GM21786 (cell line): ENCODE measurements at regions not wholly inside any gene's neighbourhood (a gene's known extent, or its start where the extent isn't known, plus 50 kb on each side); places are given as distances from the start of the nearest gene placed in this dataset.
A peak's percentile ranks its signal among the peaks of the same experiment; 100 is the strongest.
"Not testable (repeated sequence)": the region's sequence is repeated elsewhere in the genome, so short reads cannot be mapped to it uniquely, and the experiment has no call there.

Source experiments
- ATAC-seq: cut with Tn5 transposase; IDR thresholded peaks from one replicate; pipeline ENCODE4 v1.9.1; 2021; ENCODE audit not compliant: unreplicated experiment

DNA sequence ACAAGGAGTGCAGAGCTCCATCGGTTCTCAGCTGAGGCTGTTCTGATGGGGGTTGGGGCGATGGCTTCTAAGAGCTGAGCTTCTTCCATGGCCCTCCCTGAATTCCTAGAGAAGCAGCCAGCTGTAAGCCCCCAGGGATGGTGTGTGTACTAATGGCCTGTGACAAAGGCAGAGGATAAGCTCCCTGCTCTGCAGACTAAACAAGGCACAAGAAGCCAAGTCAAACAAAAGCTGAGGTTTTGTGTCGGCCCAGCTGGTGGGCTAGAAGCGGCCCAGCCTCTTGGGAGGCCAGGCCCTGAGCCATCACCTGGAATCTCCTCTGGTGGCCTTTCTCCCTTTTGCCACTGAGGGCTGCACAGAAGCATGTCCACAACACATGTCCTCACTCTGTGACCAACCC, 75.0 kb upstream of the XPA start:
- no peak for ATAC-seq

DNA sequence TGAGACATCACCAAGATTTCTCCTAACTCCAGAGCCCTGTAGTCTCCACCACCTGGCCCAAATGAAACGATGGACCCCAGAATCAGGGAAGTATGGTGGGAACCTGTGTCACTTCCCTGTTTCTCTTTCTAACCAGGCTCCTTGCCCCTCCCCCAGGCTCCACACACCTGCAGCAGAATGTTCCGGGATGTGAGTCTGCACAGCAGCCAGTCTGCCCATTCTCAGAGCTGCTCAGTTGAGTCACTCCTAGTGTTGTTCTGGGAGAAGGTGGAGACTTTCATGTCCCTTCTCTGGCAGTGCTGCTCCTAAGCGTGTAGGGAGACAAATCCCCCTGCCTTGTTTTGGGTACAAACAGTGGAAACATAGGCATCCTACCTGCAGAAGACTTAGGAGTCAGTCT, 76.0 kb upstream of the XPA start:
- no peak for ATAC-seq

DNA sequence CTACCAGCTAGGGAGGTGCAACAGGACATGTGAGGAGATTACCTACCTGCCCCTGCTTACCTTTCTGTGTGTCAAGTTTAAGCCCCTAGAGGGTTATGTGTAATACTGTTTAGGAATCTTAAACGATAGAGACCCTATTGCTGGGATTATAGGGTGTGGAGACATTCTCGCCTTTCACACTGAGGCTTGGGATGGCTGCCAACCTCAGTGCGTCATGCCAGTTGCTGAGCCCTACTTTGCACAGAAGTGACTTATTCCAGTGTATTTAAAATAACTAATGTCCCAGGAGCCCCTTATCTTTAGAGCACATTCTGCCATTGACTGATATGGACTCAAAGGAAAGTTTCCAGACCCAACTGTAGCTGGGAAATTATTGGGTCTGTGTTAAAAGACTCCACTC, 76.6 kb upstream of the XPA start:
- no peak for ATAC-seq

DNA sequence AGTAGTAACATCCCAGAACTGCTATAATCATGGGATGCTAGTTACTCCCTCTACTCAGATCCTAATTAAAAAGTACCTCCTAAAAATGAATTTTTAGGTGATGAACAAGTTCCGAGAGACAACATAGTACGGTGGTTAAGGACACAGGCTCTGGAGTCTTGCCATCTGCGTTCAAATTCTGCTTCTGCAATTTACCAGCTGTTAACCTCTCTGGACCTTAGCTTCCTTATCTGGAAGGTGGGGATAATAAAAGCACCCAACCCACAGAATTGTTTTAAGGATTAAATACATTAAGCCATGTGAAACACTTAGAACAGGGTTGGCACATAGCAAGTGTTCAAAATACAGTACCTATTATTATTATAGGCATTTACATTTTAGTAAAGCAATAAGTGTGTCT, 77.5 kb upstream of the XPA start:
- ATAC-seq: no peak

DNA sequence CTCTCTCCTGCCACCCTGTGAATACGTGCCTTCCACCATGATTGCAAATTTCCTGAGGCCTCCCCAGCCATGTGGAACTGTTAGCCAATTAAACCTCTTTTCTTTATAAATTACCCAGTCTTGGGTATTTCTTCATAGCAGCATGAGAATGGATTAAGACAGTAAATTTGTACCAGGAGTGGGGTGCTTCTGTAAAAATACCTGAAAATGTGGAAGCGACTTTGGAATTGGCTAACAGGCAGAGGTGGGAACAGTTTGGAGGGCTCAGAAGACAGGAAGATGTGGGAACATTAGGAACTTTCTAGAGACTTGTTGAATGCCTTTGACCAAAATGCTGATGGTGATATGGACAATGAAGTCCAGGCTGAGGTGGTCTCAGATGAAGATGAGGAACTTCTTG, 74.3 kb upstream of the FOXE1 start:
- ATAC-seq: not testable (repeated sequence)

DNA sequence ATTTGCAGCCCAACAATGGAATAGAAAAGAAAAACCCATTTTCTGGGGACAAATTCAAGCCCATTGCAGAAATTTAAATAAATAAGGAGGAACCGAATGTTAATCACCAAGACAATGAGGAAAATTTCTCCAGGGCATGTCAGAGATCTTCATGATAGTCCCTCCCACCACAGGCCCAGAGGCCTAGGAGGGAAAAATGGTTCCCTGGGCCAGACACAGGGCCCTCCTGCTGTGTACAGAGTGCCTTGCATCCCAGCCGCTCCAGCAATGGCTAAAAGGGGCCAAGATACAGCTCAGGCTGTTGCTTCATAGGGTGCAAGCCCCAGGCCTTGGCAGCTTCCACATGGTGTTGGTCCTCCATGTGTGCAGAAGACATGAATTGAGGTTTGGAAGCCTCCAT, 73.4 kb upstream of the FOXE1 start:
- no peak for ATAC-seq

DNA sequence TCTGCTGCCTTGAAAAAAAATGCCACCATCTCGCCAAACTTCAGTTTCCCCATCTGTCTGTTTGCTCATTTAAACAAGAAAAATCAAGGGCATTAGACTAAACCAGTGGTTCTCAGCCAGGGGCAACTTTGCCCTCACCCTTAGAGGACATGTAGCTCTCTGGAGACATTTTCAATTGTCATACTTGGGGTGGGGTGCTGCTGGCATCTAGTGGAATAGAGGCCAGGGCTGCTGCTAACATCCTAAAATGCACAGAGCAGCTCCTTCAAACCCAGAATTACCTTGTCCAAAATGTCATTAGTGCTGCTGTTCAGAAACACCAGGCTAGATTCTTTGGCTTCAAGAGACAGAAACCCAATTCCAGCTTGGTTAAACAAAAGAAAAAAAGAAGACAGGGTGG, 71.1 kb upstream of the FOXE1 start:
- no peak for ATAC-seq

DNA sequence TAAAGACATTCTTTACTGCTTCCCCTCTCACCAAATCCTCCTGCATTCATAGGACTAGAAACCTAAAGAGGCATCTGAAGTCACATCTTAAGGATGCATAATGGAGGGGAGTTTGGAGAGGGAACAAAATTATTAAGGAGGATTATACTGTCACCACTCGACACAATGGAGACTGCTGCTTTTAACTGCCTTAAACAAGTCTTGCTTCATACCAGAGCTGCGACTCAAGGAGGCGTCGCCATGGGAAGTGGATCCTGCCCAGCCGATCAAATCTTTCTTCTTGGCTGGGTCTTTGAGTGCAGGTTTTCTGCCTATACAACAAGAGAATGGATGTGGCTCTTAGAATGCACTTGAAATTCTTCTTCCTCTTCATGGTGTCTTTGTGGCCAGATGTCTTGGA, 66.7 kb upstream of the FOXE1 start:
- no peak for ATAC-seq

DNA sequence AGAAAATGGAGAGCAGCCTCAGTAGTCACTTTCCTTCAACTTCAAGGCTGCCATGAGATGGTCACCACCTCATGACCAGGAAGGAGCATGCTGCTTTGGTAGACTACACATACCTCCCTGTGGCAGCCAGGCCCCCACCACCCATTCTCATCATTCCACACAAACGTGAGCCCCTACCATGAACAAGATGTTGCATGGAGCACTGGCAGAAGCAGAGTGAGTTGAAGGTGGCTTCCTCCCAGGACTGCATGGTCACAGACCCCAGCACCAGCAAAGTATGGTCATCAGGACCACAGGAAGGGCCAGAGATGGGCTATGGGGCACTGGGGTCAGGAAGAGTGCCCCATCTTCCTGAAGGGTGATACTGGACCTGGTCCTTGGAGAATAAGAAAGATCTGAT, 65.5 kb upstream of the FOXE1 start:
- no peak for ATAC-seq

DNA sequence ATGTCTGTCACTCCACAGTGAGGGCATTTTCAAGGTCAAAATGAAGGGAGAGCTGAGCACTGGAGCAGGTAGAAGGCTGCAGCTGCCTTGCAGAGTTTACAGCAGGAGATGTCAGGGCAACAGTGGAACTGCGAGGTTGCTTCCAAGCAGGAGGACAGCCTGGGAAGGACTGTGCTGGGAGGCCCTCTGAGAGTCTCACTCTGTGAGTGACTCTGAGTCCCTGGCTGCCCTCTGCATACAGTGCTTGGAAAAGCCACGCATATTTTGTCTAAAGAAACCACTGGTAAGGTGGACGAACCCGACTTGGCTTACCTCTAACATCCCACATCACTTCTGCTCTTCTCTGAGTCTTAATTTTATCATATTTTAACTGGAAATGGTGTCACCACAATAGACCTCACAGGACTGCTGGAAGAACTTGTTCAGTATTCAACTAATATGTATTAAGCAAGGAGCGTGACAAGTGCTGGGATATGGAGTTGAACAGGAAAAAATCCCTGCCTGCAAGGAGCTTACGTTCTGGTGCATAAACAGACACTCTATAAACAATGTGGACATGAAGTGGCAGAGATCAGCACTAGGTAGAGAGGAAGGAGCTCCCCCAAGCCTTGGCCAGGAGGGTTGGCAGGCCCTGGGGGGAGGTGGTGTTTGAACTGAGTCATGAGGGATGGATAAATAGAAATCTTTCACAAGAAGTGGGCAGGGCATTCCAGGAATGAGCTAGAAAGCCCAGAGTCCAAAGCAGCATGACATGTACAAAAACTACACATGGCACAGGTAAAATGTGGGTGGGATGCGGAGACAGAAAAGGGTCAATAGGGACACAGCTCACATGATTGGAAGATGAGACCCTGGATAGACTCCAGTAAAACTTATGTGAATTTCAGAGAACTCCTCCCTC, 64.0 kb upstream of the FOXE1 start:
- ATAC-seq: no peak

DNA sequence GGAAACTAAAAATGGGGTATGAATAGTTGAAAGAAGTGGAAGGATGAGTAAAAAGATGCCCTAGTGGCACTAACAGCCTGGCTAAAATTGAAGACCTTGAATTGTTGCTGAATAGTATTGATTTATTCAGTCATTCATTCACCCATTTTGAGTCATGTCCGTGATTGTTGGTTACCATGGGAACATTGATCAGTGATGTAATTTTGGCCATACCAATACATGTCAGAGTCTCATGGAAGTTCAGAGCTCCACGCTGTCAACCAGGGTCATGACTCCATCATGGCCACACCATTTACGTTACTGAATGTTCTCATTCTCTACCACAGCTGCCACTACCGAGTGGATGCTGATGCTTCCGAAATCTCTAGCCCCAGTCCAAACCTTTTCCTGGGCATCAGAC, 62.5 kb upstream of the FOXE1 start:
- no peak for ATAC-seq

DNA sequence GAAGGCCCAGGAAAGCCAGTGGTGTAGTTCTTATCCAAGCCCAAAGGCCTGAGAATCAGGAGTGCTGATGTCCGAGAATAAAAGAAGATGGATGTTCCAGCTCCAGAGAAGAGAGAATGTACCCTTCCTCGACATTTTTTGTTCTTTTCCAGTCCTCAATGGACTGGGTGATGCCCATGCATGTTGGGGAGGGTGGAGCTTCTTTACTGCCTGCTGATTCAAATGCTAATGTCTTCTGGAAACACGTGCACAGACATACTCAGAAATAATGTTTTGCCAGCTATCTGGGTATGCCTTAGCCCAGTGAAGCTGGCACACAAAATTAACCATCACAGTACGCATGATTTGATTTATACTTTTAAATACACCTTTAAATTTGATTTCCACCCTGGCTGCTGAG, 61.5 kb upstream of the FOXE1 start:
- no peak for ATAC-seq

DNA sequence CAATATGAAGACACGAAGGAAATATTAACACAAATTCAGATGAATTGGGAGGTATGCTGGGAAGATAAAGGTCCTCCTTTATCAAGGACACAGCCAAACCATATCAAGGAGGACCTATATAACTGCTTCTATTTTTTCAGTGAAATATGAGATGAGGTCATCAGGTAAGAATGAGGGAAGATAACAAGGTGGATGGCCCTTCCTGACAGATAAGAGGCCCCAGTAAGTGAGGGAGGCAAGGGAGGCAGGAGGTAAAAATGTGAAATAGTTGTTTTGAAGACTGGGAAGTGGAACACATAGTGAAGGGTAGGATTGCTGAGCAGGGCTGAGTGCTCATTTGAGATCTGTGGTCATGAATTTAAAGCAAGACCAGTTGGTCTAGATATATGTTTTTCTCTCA, 60.0 kb upstream of the FOXE1 start:
- no peak for ATAC-seq

DNA sequence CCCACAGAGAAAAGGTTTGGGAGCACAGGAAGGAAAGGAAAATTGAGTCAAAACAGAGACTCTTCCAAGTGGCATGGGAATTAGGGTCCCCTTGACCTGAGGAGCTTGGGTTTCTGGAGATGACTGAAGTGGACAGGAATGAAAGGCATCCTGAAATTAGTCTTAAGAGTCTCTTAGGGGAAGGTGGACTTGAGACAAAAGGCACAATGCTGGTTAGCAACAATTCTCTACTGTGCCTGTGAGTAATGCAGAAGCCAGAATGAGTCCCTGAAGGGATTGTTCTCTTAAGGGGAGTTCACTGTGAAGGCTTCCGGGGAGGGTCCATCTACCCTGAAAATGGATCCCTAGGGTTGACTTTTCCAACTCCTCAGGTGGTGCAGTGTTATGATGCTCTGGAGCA, 58.4 kb upstream of the FOXE1 start:
- ATAC-seq: no peak

DNA sequence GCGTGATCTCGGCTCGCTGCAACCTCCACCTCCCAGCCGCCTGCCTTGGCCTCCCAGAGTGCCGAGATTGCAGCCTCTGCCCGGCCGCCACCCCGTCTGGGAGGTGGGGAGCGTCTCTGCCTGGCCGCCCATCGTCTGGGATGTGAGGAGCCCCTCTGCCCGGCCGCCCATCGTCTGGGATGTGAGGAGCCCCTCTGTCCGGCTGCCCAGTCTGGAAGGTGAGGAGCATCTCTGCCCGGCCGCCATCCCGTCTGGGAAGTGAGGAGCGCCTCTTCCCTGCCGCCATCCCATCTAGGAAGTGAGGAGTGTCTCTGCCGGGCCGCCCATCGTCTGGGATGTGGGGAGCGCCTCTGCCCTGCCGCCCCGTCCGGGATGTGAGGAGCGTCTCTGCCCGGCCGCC, 56.9 kb upstream of the FOXE1 start:
- not testable (repeated sequence) for ATAC-seq

DNA sequence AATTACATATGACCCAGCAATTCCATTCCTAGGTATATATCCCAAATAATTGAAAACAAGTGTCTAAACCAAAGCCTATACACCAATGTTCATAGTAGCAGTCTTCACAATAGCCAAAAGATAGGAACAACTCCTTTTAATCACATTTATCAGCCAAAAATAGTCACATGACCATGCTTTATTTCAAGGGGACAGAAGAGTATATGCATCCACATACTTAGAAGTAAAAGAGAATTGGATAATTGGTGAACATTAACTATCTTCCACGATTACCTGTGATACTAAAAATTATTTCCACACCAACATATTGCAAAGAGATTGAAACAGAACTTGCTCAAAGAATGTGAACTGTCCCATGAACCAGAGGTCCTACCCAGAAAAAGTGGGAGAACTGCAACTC, 51.8 kb upstream of the FOXE1 start:
- ATAC-seq: no peak

DNA sequence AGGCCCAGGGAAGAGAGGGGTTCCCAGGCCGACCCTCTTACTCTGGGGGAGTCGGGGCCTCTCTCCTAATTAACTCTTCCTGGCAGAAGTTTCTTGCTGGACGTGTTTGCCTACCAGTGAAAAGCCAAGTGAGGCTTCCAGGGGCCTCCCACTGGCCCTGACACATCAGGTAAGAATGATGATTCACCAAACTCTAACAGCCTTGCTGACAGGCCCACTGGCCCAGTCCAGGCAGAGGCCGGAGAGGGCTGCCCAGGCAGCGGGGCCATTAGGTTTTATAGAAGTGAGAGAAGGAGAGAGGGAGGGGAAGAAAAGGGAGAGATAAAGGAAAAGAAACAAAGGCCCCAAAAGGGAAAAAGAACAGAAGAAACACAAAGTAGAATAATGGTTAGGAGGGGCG, 50.8 kb upstream of the FOXE1 start:
- ATAC-seq: no peak

DNA sequence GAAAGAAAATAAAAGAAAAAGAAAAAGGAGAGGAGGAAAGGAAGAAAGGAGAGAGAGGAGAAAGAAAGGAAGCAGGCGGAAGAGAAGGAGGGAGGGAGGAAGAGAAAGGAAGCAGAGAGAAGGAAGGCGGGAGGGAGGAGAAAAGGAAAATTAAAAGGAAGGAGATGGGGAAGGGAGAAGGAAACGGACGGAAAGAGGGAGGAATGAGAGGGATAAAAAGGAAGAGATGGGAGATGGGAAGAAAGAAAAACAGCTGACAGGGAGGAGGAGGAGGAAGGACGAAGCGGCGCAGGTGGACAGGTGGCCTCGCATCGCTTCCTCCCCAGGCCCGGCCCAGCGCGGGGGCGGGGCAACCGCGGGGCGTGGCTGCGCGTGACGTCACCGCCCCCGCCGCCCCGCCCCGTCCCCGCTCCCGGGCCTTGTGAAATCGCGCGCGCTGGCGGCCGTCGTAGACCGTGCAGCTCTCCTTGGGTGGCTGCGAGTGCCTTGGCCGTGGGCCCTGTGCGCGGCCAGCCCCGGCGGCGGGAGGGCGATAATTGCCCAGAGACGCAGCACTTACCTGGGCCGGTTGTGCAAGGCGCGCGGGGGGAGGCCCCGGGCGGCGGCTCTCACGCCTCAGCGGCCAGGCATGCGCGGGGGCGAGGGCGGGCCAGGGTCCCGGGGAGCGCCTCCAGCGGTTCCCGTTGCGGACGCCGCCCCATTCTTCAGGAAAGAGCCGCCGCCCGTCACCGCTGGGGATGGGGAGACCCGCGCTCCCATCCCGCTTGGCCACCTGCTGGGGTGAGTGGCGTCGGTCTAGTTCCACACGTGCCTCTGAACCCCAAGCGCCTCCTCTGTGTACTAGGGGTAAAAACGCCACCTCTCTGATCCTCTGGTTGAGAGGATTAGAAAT, 49.6 kb upstream of the FOXE1 start:
- ATAC-seq: peak; percentile 71
